PC-9 (cell line): ENCODE measurements at regions not wholly inside any gene's neighbourhood (a gene's known extent, or its start where the extent isn't known, plus 50 kb on each side); places are given as distances from the start of the nearest gene placed in this dataset.

ENCODE experiments used
- BruUV-seq: library from RNA; stranded (reverse); fragments of 400-500 nt; replicated peaks from 2 replicates; lab custom pipeline; 2021; lab: Mats Ljungman, UMichigan
- CTCF ChIA-PET: fragments of 300-600 bp; sonication (Branson Sonifier 250); formaldehyde crosslinking; loops from one replicate; lab custom pipeline; 2022; ENCODE audit warnings: antibody characterized with exemption; lab: Charles Lee
- POLR2A ChIA-PET: fragments of 300-600 bp; sonication (Branson Sonifier 250); formaldehyde crosslinking; loops from one replicate; lab custom pipeline; 2022; ENCODE audit warnings: antibody characterized with exemption; ENCODE audit not compliant: unreplicated experiment; lab: Charles Lee
- DNase-seq, 2 experiments: peaks; one replicate each; pipeline versions ENCODE4 v3.0.0 to v3.0.0-alpha.2; 2015 to 2022; ENCODE audit warnings: mixed read lengths in 1 of 2
- H2AFZ ChIP-seq: fragments of 200-600 bp; sonication (generic); 2 replicates; pipeline ENCODE4 v1.8.1; 2017; ENCODE audit warnings: antibody characterized with exemption
- H3F3A ChIP-seq: fragments of 200-600 bp; sonication (generic); 2 replicates; pipeline ENCODE4 v1.8.1; 2017; ENCODE audit warnings: antibody characterized with exemption, mild to moderate bottlenecking, low read depth; ENCODE audit not compliant: insufficient read depth
- H3K27ac ChIP-seq: fragments of 200-600 bp; sonication (generic); 2 replicates; pipeline ENCODE4 v1.6.1; 2016; ENCODE audit warnings: mixed run types
- H3K27me3 ChIP-seq: fragments of 200-600 bp; sonication (generic); 2 replicates; pipeline ENCODE4 v1.6.1; 2016; ENCODE audit warnings: low read depth, mixed run types; ENCODE audit not compliant: insufficient read depth
- H3K36me3 ChIP-seq: fragments of 200-600 bp; sonication (generic); 2 replicates; pipeline ENCODE4 v1.6.1; 2016; ENCODE audit warnings: low read depth, mixed run types
- H3K4me1 ChIP-seq: fragments of 200-600 bp; sonication (generic); replicated peaks from 2 replicates; pipeline ENCODE4 v1.6.1; 2016; ENCODE audit warnings: mixed run types; ENCODE audit not compliant: insufficient read depth
- H3K4me2 ChIP-seq: fragments of 200-600 bp; sonication (generic); 2 replicates; pipeline ENCODE4 v1.6.1; 2017; ENCODE audit warnings: mixed run types
- H3K4me3 ChIP-seq: fragments of 200-600 bp; sonication (generic); 2 replicates; pipeline ENCODE4 v1.6.1; 2016; ENCODE audit warnings: mixed run types
- H3K79me2 ChIP-seq: fragments of 200-600 bp; sonication (generic); 2 replicates; pipeline ENCODE4 v1.6.1; 2017; ENCODE audit warnings: low read depth, mixed run types
- H3K9me2 ChIP-seq: fragments of 200-600 bp; sonication (generic); 2 replicates; pipeline ENCODE4 v1.8.1; 2017; ENCODE audit warnings: mild to moderate bottlenecking; ENCODE audit not compliant: insufficient read depth
- H3K9me3 ChIP-seq: fragments of 200-600 bp; sonication (generic); 2 replicates; pipeline ENCODE4 v1.8.1; 2016; ENCODE audit warnings: low read depth; ENCODE audit not compliant: insufficient read depth
- H4K20me1 ChIP-seq: fragments of 200-600 bp; sonication (generic); 2 replicates; pipeline ENCODE4 v1.8.1; 2017; ENCODE audit not compliant: insufficient read depth
- EZH2 ChIP-seq: fragments of 200-600 bp; sonication (generic); IDR thresholded peaks from 2 replicates; pipeline ENCODE4 v1.8.0; 2017; ENCODE audit warnings: antibody characterized with exemption, low read depth
- intact Hi-C: fragments of 100-400 bp; cut with micrococcal nuclease; formaldehyde crosslinking; loops from one replicate; pipeline ENCODE4 v1.10.0; 2022; ENCODE audit not compliant: unreplicated experiment
- TF ChIP-seq, protein P1 (sequence below): fragments of 200-600 bp; sonication (generic); conservative IDR thresholded peaks from 2 replicates; pipeline ENCODE4 v1.6.1; 2017; ENCODE audit warnings: mixed run types, antibody characterized with exemption, mild to moderate bottlenecking, moderate library complexity

DNA sequence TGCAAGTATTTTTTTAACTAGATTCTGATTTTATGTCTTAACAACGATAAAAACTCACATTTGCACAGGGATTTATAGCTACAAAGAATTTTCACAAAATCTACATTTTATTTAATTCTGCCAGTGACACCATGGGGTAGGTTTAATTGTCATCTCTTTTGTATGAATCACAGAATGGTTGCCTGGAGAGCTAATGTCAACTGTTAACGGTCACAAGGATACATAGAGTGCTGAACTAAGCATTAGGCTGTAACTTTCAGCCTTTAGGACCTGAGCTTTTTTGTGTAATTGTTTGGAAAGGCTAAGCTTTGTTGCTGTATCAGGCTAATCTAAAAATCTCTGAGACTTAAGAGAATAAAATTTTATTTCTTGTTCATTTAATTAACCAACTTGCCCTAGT, 465.3 kb upstream of the TBX3 start:
- POLR2A ChIA-PET = no interaction called here

DNA sequence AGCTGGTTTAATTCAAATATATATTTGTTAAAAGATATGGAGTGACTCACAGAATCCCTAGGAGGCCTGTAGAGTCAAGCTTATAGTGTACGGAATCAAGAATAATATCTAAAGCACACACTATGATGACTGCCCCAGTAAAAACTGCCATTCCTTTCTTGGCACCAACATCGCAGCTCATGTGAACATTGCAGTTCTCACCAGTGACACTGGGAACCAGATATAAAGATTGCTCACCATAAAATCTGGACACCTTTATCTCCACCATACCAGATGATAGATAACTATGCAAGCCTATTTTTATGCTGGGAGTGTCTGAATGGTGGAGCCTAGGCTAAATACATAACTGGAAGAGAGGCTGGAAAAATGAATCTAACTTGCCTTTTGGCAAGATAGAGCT, 463.9 kb upstream of the TBX3 start:
- Histone ChIP-seq H3K4me2 (no peak overlapping the region), H3K4me3 (no peak overlapping the region), H3K9me2 (no peaks in the 10 kb centered on the region), H2AFZ (no peak overlapping the region), H3K36me3 (no peaks in the 10 kb centered on the region), H3K79me2 (no peaks in the 10 kb centered on the region), H3F3A (no peaks in the 10 kb centered on the region), H3K27me3 (no peaks in the 10 kb centered on the region), H4K20me1 (no peaks in the 10 kb centered on the region), H3K4me1 (no peaks in the 10 kb centered on the region), H3K27ac (no peak overlapping the region), H3K9me3 (no peaks in the 10 kb centered on the region; the same call in 1 of the 2 replicates)
- POLR2A ChIA-PET = no interaction called here
- TF ChIP-seq, protein P1, sequence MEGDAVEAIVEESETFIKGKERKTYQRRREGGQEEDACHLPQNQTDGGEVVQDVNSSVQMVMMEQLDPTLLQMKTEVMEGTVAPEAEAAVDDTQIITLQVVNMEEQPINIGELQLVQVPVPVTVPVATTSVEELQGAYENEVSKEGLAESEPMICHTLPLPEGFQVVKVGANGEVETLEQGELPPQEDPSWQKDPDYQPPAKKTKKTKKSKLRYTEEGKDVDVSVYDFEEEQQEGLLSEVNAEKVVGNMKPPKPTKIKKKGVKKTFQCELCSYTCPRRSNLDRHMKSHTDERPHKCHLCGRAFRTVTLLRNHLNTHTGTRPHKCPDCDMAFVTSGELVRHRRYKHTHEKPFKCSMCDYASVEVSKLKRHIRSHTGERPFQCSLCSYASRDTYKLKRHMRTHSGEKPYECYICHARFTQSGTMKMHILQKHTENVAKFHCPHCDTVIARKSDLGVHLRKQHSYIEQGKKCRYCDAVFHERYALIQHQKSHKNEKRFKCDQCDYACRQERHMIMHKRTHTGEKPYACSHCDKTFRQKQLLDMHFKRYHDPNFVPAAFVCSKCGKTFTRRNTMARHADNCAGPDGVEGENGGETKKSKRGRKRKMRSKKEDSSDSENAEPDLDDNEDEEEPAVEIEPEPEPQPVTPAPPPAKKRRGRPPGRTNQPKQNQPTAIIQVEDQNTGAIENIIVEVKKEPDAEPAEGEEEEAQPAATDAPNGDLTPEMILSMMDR = no peak
- TF ChIP-seq EZH2 = no peak
- intact Hi-C loops = no loop called here
- no peak for DNase-seq
- no TSS peak for BruUV-seq
- CTCF ChIA-PET = no interaction called here

More for the DNA sequence above, 465.3 kb upstream of the TBX3 start:
- no peaks in the 10 kb centered on the region for H4K20me1 ChIP-seq
- no peak overlapping the region for H2AFZ ChIP-seq
- no peaks in the 10 kb centered on the region for H3F3A ChIP-seq
- H3K36me3 ChIP-seq = no peaks in the 10 kb centered on the region
- no peaks in the 10 kb centered on the region; the same call in 1 of the 2 replicates for H3K9me3 ChIP-seq
- no peak overlapping the region for H3K4me3 ChIP-seq
- intact Hi-C loops = no loop called here
- H3K79me2 ChIP-seq = no peaks in the 10 kb centered on the region
- H3K27ac ChIP-seq = no peak overlapping the region
- TF ChIP-seq, protein P1 = no peak
- no peak for TF ChIP-seq EZH2
- no TSS peak for BruUV-seq
- CTCF ChIA-PET = no interaction called here
- H3K9me2 ChIP-seq = no peaks in the 10 kb centered on the region
- no peaks in the 10 kb centered on the region for H3K27me3 ChIP-seq
- no peak overlapping the region for H3K4me2 ChIP-seq
- H3K4me1 ChIP-seq = no peaks in the 10 kb centered on the region
- DNase-seq = no peak

DNA sequence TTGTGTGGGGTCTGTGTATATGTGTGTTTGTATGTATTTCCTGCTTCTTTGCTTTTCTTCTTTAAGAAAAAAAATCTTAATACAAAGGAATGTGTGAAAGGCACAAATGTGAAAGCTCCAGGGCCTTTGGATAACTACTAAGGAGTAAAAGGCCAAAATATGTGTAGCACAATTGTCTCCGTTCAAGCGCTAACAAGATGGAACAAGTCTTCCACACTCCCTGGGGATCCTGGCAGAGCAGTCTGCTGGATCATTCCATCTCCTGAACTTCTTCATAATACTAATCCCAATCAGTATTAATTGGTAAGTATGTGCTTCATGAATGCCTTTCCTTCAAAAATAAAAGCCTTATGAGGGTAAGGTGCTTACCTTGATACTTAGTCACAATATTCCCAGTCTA, 462.5 kb upstream of the TBX3 start:
- ChIA-PET CTCF (no interaction called here), POLR2A (no interaction called here)
- Histone ChIP-seq H4K20me1 (no peaks in the 10 kb centered on the region), H3K4me3 (no peak overlapping the region), H3F3A (no peaks in the 10 kb centered on the region), H3K79me2 (no peaks in the 10 kb centered on the region), H3K4me2 (no peak overlapping the region), H3K36me3 (no peaks in the 10 kb centered on the region), H3K9me2 (no peaks in the 10 kb centered on the region), H3K27me3 (no peaks in the 10 kb centered on the region), H3K4me1 (no peaks in the 10 kb centered on the region), H2AFZ (no peak overlapping the region), H3K27ac (no peak overlapping the region), H3K9me3 (no peaks in the 10 kb centered on the region; the same call in 1 of the 2 replicates)
- intact Hi-C loops = no loop called here
- no peak for DNase-seq
- TF ChIP-seq, protein P1 = no peak
- no peak for TF ChIP-seq EZH2
- BruUV-seq = no TSS peak
